GM18517 (cell line): ENCODE measurements at regions not wholly inside any gene's neighbourhood (a gene's known extent, or its start where the extent isn't known, plus 50 kb on each side); places are given as distances from the start of the nearest gene placed in this dataset.

Experiments
- ATAC-seq: cut with Tn5 transposase; IDR thresholded peaks from one replicate; pipeline ENCODE4 v1.9.1; 2021; ENCODE audit warnings: mild to moderate bottlenecking, moderate library complexity; ENCODE audit not compliant: unreplicated experiment

- ATAC-seq = no peak
Measured at GRCh38 chr2:104286841-104287240, 567.1 kb upstream of the POU3F3 start.

DNA sequence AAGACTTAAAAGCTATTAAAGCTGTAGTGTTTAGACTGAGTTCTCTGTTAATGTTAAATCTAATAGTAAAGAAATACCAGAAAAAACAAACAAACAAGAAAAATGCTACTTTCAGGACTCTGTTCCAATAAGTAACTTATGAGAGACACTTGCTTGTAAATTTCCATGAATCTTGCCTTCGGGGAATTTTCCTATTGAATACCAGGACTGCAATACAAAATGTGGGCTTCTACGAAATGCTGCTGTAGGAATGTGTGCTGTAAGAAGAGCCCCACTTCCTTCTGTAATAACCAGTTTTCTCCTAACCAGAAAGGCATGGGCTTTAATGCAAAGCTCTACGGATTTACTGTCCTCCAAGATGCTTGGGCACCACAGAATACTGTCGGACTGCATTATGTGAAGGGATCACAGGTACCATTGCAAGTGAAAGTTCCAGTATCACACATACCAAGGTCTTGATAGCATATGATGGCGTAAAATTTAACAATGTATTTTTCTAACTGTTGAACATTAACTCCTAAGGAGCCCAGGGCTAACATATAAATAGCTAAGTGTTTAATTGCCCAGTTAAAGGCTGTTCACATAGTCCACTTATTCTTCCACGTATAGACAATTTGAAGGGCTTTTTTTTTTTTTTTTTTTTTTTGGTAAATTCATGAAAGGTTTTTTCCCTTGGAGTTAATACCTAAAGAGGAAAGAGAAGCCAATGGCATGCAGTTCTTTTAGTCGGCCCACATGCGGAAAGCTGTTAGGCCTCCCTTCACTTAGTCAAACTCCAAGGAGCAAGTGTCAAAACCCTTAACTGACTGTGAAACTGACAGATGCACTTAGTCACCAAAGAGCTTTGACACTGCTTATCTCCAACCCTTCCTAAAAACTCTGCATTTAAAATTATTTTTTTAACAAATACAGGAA is 564.0 kb upstream of the POU3F3 start:
- ATAC-seq = no peak

- ATAC-seq = no peak
Measured at GRCh38 chr2:104290566-104290891, 563.4 kb upstream of the POU3F3 start.

DNA sequence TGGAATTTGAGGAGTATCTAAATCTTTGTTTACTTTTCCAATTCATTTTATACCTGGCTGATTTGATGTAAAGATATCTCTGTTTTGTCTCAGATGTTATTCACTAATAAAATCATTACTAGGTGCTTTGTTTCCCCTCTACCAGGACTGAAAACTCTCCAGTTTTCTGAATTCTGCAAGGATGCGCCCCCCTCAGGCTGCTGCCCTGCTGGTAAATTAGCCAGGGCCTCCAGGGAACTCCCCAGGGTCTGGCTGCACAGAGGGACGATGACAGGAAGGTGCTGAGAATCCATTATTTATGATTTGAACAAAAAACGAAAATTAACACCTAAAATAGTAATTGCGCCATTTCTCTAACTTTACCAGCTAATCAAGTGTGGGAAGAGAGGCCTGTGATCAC is 541.2 kb upstream of the POU3F3 start:
- ATAC-seq = no peak

DNA sequence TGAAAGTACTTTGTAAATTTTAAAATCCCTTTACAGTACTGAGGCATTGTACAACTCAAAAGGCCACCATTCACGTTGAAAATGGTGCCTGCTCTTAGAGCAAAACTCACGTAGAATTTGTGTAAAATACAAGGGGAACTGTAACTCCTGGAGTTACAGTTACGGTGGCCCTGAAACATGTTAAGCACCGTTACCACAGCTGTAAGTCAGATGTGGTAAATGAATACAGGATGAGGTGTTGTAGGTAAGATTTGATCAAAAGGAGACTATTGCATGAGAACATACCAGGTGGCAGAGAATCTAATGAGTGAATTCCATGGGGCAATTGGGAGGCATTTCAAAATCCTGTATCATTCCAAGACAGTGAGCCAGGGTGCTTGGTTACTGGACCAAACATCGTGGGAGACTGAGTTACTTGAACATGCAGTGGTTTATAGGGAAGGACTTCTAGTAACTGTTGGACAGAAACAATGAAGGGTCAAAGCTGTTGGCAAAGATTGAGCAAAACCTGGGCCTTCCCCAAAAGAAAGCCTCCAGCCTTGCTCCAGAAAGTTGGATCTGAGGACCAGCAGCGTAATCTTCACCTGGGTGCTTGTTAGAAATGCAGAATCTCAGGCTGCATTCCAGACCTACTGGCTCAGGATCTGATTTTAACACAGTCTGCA is 535.8 kb upstream of the POU3F3 start:
- no peak for ATAC-seq

DNA sequence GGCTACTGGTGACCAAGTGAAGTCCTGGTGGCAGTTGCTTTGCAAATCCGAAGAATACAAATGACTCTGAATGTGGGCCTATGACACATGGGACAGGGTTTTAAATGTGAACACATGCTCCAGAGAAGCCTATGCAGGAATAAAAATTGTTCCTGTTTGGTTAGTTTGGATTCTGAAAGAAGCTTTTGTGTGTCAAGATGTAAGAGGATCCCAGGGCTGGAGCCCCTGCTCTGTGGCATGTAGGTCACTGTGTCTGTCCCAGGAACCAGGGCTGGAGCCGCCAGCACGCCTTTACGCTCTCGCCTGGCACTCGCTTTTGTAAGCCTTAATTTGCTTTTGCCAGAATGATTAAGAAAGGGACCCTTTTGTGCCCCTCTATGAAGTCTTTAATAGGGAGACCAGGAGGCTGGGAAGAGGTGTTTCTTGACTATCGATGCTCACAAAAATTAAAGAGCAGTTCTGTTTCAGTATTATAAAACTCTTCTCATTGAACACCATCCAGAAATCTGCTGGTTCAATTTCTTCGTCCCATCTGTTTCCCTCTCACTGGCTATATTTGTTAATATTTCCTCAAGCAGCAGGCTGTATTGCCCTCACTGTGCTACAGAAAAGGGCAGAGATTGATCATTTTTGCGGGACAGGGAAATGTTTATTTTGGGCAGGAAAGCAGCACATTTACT is 532.7 kb upstream of the POU3F3 start:
- ATAC-seq = no peak

DNA sequence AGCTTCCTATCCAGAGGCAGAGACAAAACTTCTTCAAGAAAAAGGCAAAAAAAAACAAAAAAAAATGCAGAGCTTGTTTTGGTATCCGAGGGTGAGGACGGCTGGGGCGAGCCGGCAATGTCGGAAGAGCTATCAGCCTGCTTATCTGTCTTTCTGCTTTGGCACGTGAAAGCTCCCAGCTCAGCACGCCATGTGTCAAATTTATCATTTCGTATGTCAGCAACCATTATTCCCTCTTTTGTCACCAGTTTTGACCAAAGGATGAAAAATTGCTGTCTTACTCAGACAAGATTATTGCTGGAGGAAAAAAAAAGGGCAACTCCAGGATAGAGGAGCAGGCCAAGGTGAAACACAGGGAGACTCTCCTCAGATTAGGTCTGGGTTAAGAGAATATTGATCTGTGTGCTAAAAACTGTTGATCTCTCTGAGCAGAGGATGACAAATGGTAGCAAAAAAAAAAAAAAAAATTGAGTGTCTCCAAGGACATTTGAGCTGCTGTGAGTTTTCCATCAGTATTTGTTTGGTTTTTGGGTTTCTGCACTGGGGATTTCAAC is 532.0 kb upstream of the POU3F3 start:
- ATAC-seq = no peak

- ATAC-seq = no peak
Measured at GRCh38 chr2:104332731-104333130, 521.2 kb upstream of the POU3F3 start.

DNA sequence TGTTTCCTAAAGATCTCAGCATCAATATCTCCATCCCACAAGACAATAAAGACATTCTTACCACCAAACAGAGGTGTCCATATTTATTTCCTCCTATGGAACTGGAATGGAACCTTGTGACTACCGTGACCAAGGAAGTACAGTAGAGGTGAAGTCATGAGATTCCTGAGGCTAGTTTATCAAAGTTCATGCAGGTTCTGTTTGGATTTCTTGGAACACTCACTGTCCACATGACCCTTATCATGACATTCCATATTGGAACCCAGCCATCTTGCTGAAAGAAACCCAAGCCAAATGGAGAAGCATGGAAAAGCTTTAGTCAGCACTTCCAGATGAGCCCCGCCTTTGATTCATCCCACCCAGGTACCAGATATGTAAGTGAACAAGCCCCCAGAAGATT is 516.0 kb upstream of the POU3F3 start:
- ATAC-seq = no peak

DNA sequence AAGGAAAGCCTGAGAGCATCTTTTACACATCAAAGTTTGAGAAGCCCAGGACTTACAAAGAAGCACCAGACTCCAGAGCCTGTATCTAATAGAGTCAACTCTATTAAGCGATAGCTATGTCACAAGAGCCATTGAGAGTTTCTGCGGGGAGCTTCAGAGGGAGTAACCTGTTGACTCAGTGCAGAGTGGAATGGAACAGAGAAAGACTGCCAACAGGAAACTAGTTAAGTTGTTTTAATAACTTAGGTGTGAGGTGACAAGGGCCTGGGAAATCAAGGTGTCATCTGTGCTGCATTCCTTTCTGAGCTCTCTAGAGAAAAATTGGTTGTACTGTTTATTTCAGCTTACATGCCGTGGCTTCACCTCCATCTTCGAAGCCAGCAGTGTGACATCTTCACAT is 513.8 kb upstream of the POU3F3 start:
- ATAC-seq = no peak

DNA sequence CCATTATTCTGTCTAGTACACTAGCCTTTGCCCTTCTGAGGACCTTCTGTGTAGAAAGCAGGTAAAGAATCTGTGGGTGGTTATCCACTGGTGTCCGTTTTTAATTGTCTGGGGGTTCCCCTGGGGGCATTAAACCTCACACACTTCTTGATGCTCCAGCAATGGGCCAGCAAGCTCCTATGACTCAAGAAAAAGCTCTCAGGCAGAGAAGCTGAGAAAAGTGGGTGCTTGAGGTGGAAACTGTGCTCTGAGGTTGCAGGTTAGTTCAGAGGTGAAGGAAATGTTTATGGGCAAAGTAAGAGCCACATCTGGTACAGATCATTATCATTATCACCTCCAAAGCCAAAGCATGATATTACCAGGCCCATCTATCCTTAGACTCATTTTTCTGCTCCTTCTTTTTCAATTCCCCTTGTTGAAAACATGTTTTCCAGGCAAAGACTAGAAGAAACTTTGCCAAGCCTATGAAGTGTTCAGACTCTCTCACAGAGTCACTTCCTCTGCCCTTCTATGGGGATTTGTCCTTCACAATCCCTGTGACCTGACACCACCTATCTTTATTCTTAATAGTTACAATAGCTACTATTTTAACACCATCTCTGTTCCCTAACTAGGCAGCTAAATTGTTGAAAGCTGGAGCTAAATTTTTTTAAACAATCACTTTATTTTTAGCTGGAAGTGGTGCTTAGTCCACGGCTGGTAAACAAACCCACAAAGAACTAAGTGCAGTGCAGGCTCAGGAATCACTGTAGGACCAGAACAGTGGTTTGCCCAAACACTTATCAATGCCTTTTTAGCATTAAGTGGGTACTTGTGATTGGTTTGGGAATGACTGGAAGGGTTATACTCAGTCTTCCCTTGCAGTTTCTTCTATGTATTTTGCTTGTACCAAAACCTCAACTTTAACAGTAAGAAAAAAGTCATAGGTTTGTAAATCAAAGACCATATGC is 512.8 kb upstream of the POU3F3 start:
- no peak for ATAC-seq

GRCh38 chr2:104344306-104344705 is 509.6 kb upstream of the POU3F3 start:
- ATAC-seq = no peak

GRCh38 chr2:104344985-104345384 is 508.9 kb upstream of the POU3F3 start:
- ATAC-seq = no peak

DNA sequence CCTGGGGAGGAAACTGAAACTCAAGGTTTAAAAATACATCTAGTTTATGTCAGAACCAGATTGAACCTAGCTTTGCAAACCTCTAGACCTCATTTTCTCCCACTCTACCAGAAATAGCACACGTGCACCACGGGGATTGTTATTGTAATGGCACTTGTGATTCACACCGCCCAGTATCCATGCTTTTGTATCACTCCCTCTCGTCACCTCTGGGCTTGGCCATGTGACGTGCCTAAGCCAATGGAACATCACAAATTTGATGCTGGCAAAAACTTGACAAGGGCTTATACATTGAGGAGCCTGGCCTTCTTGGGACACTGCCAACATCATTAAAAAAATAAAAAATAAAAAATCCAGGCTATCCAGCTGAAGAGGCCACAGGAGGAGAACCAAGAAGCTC is 495.8 kb upstream of the POU3F3 start:
- no peak for ATAC-seq

DNA sequence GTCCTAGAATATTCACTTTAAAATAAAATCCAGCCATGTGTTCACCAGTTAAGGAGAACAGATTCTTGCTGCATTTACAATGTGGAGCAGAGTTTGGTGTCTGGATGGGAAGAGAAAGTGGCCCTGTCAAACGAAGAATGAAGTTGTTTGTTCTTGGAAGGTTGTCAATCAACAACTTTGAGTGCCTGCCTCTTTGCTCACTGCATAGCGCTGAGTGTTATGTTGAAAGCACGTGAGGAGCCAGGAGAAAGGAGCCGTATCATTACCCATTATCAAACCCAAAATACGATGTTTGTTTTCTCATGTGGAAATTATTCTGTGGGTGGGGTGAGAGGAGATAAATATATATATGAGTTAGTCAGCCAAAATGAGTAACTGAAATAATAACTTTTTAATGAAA is 492.5 kb upstream of the POU3F3 start:
- ATAC-seq = no peak

DNA sequence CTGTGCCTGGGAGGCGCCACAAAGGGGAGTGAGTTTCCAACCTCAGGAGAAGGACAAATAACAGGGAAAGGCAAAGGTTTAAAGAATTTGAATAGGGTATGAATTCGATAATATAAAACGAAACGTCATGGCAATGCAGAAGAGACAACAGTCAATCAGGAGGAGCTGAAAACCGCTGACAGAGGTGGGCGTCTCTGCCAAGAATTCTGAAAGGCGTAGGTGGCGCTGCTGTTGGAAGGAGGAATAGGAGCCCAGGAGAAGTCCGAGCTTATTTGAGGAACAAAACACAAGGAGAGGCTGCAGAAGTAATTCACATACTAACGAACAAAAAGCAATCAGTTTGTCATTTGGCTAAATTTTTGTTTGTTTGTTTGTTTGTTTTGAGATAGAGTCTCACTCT is 485.8 kb upstream of the POU3F3 start:
- no peak for ATAC-seq

- ATAC-seq = no peak
Measured at GRCh38 chr2:104371087-104371781, 482.7 kb upstream of the POU3F3 start.

DNA sequence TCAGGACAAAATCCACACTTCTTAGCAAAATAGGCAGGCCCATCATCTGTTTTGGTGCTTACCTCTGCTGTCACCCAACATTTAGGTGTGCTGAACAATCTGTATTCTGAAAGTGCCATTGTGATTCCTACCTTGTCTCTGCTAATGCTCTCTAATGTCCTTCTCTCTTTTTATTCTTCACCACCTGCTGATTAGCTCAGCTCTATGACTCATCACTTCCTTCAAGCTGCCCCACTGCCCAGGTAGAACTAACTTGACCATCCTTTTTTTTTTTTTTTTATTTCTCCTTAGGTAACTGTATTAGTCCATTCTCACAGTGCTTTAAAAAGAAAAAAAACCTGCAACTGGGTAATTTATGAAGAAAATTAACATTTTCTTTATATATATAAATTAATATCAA is 478.7 kb upstream of the POU3F3 start:
- no peak for ATAC-seq

GRCh38 chr2:104378853-104379374 is 475.0 kb upstream of the POU3F3 start:
- ATAC-seq = no peak

DNA sequence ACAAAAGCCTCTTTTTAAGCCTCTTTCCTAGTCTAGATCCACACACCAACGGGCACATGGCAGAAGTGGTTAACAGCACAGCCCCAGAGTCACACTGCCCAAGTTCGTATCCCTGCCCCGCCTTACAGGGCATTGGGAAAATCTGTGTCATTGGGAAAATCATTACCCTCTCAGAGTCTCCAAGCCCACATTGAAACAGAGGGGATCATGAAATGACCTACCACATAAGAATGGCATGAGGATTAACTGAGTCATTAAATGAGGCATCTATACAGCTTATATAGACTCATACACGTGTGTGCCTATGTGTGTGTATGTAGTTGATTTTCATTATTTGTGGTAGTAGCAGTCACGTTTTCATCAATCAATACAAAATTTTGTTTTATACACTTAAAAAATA is 469.0 kb upstream of the POU3F3 start:
- no peak for ATAC-seq
